Neuronal stem cell (in vitro differentiated cells): ENCODE measurements at regions not wholly inside any gene's neighbourhood (a gene's known extent, or its start where the extent isn't known, plus 50 kb on each side); places are given as distances from the start of the nearest gene placed in this dataset.

Experiments
- DNase-seq: peaks from one replicate; pipeline ENCODE4 v3.0.0-alpha.2; 2013; ENCODE audit warnings: low spot score
- H2AFZ ChIP-seq: one replicate; pipeline ENCODE4 v1.6.1; 2013; ENCODE audit warnings: mild to moderate bottlenecking, low read length, inconsistent platforms
- H2AK5ac ChIP-seq: 2 replicates; pipeline ENCODE4 v1.6.1; 2013; ENCODE audit warnings: low read depth, mild to moderate bottlenecking, inconsistent platforms, low read length, moderate library complexity, mixed read lengths
- H2BK120ac ChIP-seq: 2 replicates; pipeline ENCODE4 v1.6.1; 2013; ENCODE audit warnings: low read depth, mild to moderate bottlenecking, inconsistent platforms, low read length, moderate library complexity, mixed read lengths
- H2BK12ac ChIP-seq: one replicate; pipeline ENCODE4 v1.6.1; 2013; ENCODE audit warnings: low read length, inconsistent platforms
- H2BK15ac ChIP-seq: 2 replicates; pipeline ENCODE4 v1.6.1; 2013; ENCODE audit warnings: mild to moderate bottlenecking, low read length, inconsistent platforms, mixed read lengths
- H2BK5ac ChIP-seq: one replicate; pipeline ENCODE4 v1.6.1; 2013; ENCODE audit warnings: inconsistent platforms, mild to moderate bottlenecking, low read length, moderate library complexity
- H3K14ac ChIP-seq: one replicate; pipeline ENCODE4 v1.6.1; 2013; ENCODE audit warnings: low read length, inconsistent platforms
- H3K18ac ChIP-seq: 2 replicates; pipeline ENCODE4 v1.6.1; 2013; ENCODE audit warnings: low read length, inconsistent platforms
- H3K23ac ChIP-seq: 2 replicates; pipeline ENCODE4 v1.6.1; 2013; ENCODE audit warnings: low read depth, mild to moderate bottlenecking, mixed read lengths, low read length, inconsistent platforms; ENCODE audit not compliant: poor library complexity
- H3K27ac ChIP-seq: replicated peaks from 3 replicates; pipeline ENCODE4 v1.5.1; 2013; ENCODE audit warnings: low read length, inconsistent platforms
- H3K27me3 ChIP-seq, 3 experiments: 2 replicates each; pipeline ENCODE4 v1.6.1; 2013; ENCODE audit warnings: low read length in 3 of 3, mild to moderate bottlenecking in 2 of 3, inconsistent platforms in 1 of 3, low read depth in 1 of 3, mixed read lengths in 1 of 3, moderate library complexity in 1 of 3; ENCODE audit not compliant: control insufficient read depth in 3 of 3, insufficient read depth in 3 of 3
- H3K36me3 ChIP-seq, 2 donors: replicated peaks in 1 of 2; 2 replicates each; pipeline ENCODE4 v1.6.1; 2013; ENCODE audit warnings: low read length in 2 of 2; ENCODE audit not compliant: control insufficient read depth in 2 of 2, insufficient read depth in 2 of 2
- H3K4ac ChIP-seq: 2 replicates; pipeline ENCODE4 v1.6.1; 2013; ENCODE audit warnings: inconsistent platforms, mild to moderate bottlenecking, low read length, moderate library complexity
- H3K4me1 ChIP-seq, 2 donors: 1 replicate in 1 of 2; 2 replicates in 1 of 2; pipeline ENCODE4 v1.6.1; 2013; ENCODE audit warnings: low read length in 2 of 2, low read depth in 1 of 2; ENCODE audit not compliant: control insufficient read depth in 2 of 2, insufficient read depth in 1 of 2
- H3K4me2 ChIP-seq: one replicate; pipeline ENCODE4 v1.6.1; 2013; ENCODE audit warnings: mild to moderate bottlenecking, low read length, inconsistent platforms; ENCODE audit not compliant: insufficient read depth, poor library complexity, severe bottlenecking
- H3K4me3 ChIP-seq, 2 donors: 2 replicates each; pipeline ENCODE4 v1.5.1; 2013; ENCODE audit warnings: low read length in 2 of 2, mild to moderate bottlenecking in 2 of 2, inconsistent platforms in 1 of 2, moderate library complexity in 1 of 2
- H3K79me1 ChIP-seq: one replicate; pipeline ENCODE4 v1.6.1; 2013; ENCODE audit warnings: low read depth, mild to moderate bottlenecking, inconsistent platforms, low read length, moderate library complexity
- H3K9ac ChIP-seq: one replicate; pipeline ENCODE4 v1.6.1; 2013; ENCODE audit warnings: mild to moderate bottlenecking, low read depth, low read length, inconsistent platforms; ENCODE audit not compliant: poor library complexity
- H3K9me3 ChIP-seq, 2 donors: replicated peaks in 1 of 2; 2 replicates each; pipeline versions ENCODE3 to v1.6.1; 2013; ENCODE audit warnings: low read length in 2 of 2, mild to moderate bottlenecking in 2 of 2, inconsistent platforms in 1 of 2, low read depth in 1 of 2, mixed read lengths in 1 of 2, moderate library complexity in 1 of 2; ENCODE audit not compliant: control insufficient read depth in 2 of 2, insufficient read depth in 1 of 2
- H4K8ac ChIP-seq: one replicate; pipeline ENCODE4 v1.6.1; 2013; ENCODE audit warnings: low read depth, mild to moderate bottlenecking, inconsistent platforms, low read length, moderate library complexity
- H4K91ac ChIP-seq: one replicate; pipeline ENCODE4 v1.6.1; 2013; ENCODE audit warnings: low read length, low read depth, mild to moderate bottlenecking, inconsistent platforms; ENCODE audit not compliant: poor library complexity
- WGBS, 2 donors: extraction: QIAGEN DNeasy Blood & Tissue Kit; methylation state at CpG; one replicate each; pipeline ENCODE4 v1.1.7; 2013; ENCODE audit warnings: missing lambda C conversion rate in 2 of 2, mixed read lengths in 1 of 2; ENCODE audit not compliant: insufficient read length in 2 of 2, insufficient replicate concordance in 1 of 2; ENCODE audit errors: extremely low coverage in 2 of 2; 5-methylcytosine and 5-hydroxymethylcytosine counted together

DNA sequence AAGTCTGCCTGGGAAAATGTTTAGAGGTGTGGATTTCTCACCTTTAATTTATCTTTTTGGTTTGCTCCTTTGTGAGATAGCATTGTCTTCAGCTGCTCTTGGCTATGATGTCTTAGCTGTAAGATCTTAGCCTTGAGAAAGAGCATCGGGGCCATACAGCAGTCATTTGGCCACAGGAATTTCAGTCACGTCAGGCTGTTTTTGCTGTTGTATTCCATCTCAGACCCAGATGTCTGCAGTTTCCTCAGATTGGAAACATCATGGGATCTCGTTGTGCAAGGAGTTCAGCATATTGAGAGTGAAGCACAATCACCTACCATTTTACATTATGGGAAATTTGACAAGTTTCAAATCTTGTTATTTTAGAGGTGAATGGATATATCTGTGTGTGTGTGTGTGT lies 89.3 kb upstream of the C1QTNF9B start:
- no peak for DNase-seq
- peaks cover 0 to 2% of the 10 kb centered on the region in 2 donors for H3K36me3 ChIP-seq
- no peak overlapping the region for H3K4ac ChIP-seq
- WGBS, 2 donors: no CpG with 5 or more reads among the region's 3 CpGs
- H2BK12ac ChIP-seq: no peak overlapping the region
- no peak overlapping the region for H2BK15ac ChIP-seq
- H4K91ac ChIP-seq: no peak overlapping the region
- peaks cover 2 to 3% of the 10 kb centered on the region in 2 donors for H3K4me1 ChIP-seq
- no peak overlapping the region for H3K27ac ChIP-seq
- H2AK5ac ChIP-seq: no peak overlapping the region
- H3K27me3 ChIP-seq: no peaks in the 10 kb centered on the region
- H3K9me3 ChIP-seq: no peaks in the 10 kb centered on the region
- no peak overlapping the region for H3K14ac ChIP-seq
- H2BK120ac ChIP-seq: no peak overlapping the region
- no peak overlapping the region for H3K18ac ChIP-seq
- H4K8ac ChIP-seq: no peak overlapping the region
- H3K4me3 ChIP-seq: no peak overlapping the region
- H3K4me2 ChIP-seq: no peak overlapping the region
- no peak overlapping the region for H3K23ac ChIP-seq
- no peak overlapping the region for H2BK5ac ChIP-seq
- H3K9ac ChIP-seq: no peak overlapping the region
- no peak overlapping the region for H2AFZ ChIP-seq
- H3K79me1 ChIP-seq: no peaks in the 10 kb centered on the region

DNA sequence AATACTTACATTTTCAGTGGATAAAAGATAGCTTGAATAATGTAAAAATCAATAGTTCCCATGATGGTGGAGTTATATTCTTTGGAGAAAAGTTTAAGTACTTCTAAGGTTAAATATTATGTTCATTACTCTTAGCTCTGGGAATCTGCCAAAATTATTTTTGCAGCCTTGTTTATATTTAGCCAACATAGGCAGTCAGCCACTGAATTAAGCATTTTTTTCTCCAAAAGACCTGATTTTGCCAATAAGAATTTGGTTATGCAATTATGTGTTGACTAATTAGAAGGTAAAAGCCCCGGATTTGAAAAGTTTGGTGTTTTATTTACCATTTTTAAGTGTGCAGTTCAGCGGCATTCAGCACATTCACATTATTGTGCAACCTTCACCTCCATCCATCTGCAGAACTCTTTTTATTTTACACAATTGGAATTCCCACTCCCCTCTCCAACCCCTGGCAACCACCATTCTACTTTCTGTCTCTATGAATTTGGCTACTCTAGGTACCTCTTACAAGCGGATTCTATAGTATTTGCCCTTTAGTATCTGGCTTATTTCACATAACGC lies 90.1 kb upstream of the C1QTNF9B start:
- Histone ChIP-seq H2BK5ac (no peak overlapping the region), H3K4me2 (no peak overlapping the region), H3K36me3 (peaks cover 0 to 2% of the 10 kb centered on the region in 2 donors), H3K27ac (no peak overlapping the region), H3K14ac (no peak overlapping the region), H4K91ac (no peak overlapping the region), H3K4me3 (no peak overlapping the region), H2AK5ac (no peak overlapping the region), H3K4ac (no peak overlapping the region), H2BK15ac (no peak overlapping the region), H3K4me1 (peaks cover 2 to 3% of the 10 kb centered on the region in 2 donors), H2BK12ac (no peak overlapping the region), H3K18ac (no peak overlapping the region), H2BK120ac (no peak overlapping the region), H2AFZ (no peak overlapping the region), H4K8ac (no peak overlapping the region), H3K9ac (no peak overlapping the region), H3K23ac (no peak overlapping the region), H3K9me3 (no peaks in the 10 kb centered on the region), H3K27me3 (no peaks in the 10 kb centered on the region), H3K79me1 (no peaks in the 10 kb centered on the region)
- no CpG with 5 or more reads among the region's 4 CpGs for WGBS, 2 donors
- no peak for DNase-seq

DNA sequence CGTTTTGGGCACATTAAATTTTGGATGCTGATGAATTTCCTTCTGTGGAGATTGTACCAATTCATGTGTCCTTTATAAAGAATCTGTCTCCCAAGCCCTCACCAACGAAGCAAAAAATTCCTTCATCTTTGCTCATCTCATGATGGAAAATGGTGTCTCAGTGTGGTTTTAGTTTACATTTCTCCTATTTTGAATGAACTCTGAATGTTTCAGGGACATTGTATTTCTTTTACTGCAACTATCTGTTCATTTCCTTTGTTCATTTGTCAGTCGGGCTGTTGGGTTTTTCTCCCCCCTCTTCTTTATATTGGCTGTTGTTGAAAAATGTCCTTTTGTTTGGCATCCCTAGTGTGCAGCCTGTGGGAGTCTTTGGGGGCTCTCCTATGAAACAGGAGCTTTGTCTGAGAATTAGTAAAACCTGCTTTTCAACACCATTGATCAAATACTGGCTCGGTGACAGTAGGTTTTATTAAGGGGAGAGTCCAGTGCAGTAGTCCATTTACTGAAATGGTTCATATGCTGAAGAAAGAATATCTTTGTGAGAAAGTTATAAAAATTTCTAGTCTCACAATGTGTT lies 91.3 kb upstream of the C1QTNF9B start:
- no peak overlapping the region for H2AK5ac ChIP-seq
- H2BK15ac ChIP-seq: no peak overlapping the region
- no peak overlapping the region for H3K18ac ChIP-seq
- no CpG with 5 or more reads among the region's 4 CpGs for WGBS, 2 donors
- no peak overlapping the region for H3K27ac ChIP-seq
- no peak overlapping the region for H3K4ac ChIP-seq
- peaks cover 1 to 2% of the 10 kb centered on the region in 2 donors for H3K4me1 ChIP-seq
- H3K14ac ChIP-seq: no peak overlapping the region
- no peaks in the 10 kb centered on the region for H3K9me3 ChIP-seq
- no peak overlapping the region for H4K8ac ChIP-seq
- no peak for DNase-seq
- no peak overlapping the region for H2BK5ac ChIP-seq
- H3K4me3 ChIP-seq: no peak overlapping the region
- H3K4me2 ChIP-seq: no peak overlapping the region
- H3K79me1 ChIP-seq: no peaks in the 10 kb centered on the region
- H3K23ac ChIP-seq: no peak overlapping the region
- no peak overlapping the region for H3K9ac ChIP-seq
- H3K36me3 ChIP-seq: peaks cover 0 to 2% of the 10 kb centered on the region in 2 donors
- no peak overlapping the region for H4K91ac ChIP-seq
- H2BK12ac ChIP-seq: no peak overlapping the region
- no peak overlapping the region for H2BK120ac ChIP-seq
- no peak overlapping the region for H2AFZ ChIP-seq
- no peaks in the 10 kb centered on the region for H3K27me3 ChIP-seq

- Histone ChIP-seq H2AK5ac (no peak overlapping the region), H3K4me2 (no peak overlapping the region), H4K8ac (no peak overlapping the region), H3K4me1 (peaks cover 1 to 2% of the 10 kb centered on the region in 2 donors), H3K9me3 (no peaks in the 10 kb centered on the region), H3K79me1 (no peaks in the 10 kb centered on the region), H3K27me3 (no peaks in the 10 kb centered on the region), H3K18ac (no peak overlapping the region), H2BK5ac (no peak overlapping the region), H3K36me3 (no peaks in the 10 kb centered on the region), H2BK12ac (no peak overlapping the region), H3K4ac (no peak overlapping the region), H2AFZ (no peak overlapping the region), H2BK120ac (no peak overlapping the region), H3K9ac (no peak overlapping the region), H3K14ac (no peak overlapping the region), H2BK15ac (no peak overlapping the region), H3K27ac (no peak overlapping the region), H4K91ac (no peak overlapping the region), H3K23ac (no peak overlapping the region), H3K4me3 (no peak overlapping the region)
- no peak for DNase-seq
- WGBS, 2 donors: no CpG with 5 or more reads among the region's 2 CpGs
These were observed 93.2 kb upstream of the C1QTNF9B start for GRCh38 chr13:23990455-23990854.
